MV-4-11 (cell line): ENCODE measurements at regions not wholly inside any gene's neighbourhood (a gene's known extent, or its start where the extent isn't known, plus 50 kb on each side); places are given as distances from the start of the nearest gene placed in this dataset.

Experiments used
- DNase-seq: peaks from one replicate; lab custom pipeline; 2025; lab: John Stamatoyannopoulos, UW

- no peak for DNase-seq
Observed at GRCh38 chr2:37544591-37545031, 126.8 kb downstream of the CDC42EP3 start.

DNA sequence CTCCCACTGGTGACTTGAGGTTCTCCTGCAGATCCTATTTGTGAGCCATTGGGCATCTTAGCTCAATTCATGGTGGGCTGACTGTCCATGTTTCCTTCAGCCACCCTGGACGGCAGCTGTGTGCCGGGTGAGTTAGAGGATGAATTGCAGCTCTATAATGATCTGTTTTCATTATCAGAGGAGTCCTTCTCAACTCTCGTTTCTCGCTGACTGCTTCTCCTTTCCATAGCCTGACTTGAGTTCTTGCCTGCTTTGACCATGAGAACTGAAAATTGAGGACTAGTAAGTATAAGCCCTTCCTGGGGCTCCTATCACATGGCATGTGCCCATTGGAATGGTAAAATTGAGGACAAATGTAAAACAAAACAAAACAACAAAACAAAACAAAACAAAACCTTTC lies 121.8 kb downstream of the CDC42EP3 start:
- peak; percentile 37 for DNase-seq

DNA sequence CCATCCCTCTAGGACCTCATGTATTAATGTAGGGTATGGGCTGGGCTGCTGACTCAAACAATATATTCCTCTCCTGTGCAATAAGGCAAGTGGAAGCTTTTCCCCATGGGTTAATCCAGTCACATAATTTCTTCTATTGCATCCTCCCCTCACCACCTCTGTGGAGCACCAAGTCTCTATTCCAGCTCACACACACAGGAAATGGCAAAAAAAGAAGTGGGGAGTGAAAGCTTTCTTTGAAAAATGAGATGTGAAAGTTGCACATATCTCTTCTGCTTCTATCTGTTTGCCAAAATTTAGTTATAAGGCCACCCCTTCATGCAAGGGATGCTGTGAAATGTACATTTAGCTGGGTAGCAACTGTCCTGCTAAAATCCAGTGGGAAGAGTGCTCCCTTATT lies 121.3 kb downstream of the CDC42EP3 start:
- DNase-seq = peak; percentile 92

- DNase-seq = no peak
Observed at GRCh38 chr2:37551783-37552182, 119.7 kb downstream of the CDC42EP3 start.

- no peak for DNase-seq
Observed at GRCh38 chr2:37552339-37552738, 119.1 kb downstream of the CDC42EP3 start.

GRCh38 chr2:37553411-37554154 lies 117.9 kb downstream of the CDC42EP3 start:
- no peak for DNase-seq

DNA sequence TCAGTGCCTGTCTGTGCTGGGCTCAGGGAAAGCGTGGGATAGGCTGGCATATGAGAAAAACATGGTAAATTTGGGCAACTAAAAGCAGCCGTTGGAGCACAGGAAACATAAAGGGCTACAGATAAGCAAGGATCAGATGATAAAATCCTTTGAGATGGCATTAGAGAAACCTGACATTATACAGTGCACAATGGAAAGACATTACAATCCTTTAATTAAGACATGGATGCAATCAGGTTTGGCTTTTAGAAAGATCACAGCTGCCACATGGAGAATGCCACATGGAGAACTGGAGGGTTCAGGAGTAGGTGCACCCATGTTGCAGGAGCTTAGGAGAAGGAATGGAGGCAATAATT lies 117.3 kb downstream of the CDC42EP3 start:
- DNase-seq = no peak

GRCh38 chr2:37554687-37555086 lies 116.8 kb downstream of the CDC42EP3 start:
- DNase-seq = no peak

DNA sequence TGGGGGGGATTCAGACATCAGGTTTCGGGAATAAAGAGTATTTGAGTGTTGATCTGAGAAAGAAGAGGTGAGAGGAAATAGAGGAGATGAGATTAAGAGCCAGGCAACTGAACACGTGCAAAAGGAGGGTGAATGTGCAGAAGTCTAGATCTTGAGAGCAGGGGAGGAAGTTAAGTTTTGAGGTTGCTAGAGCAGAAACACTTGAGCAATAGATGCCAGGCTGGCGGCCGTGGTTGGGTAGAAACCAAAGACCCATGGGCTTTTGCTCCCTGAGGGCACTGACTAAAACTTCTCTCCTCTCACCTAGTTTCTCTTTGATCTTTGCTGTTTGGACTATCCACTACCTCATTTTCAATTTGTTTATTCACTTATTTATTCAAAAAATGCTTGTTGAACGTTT lies 116.0 kb downstream of the CDC42EP3 start:
- peak; percentile 90 for DNase-seq

DNA sequence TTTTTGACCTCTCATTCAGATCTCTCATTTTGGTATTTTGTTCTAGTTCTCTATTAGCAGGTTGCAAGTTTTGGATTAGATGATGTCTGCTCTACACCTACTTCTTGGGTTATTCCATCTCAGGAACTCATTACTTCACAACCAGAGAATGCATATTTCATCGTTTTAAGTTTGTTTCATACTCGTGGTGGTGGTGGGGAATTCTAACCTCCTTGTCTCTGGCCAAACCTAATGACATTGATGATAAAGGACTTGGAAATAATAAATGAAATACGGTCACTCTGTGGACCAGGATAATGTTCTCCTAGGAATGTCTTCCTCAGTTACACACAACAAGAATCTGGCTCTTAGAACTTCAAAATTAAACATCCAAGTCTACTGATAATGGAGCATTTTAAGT lies 115.2 kb downstream of the CDC42EP3 start:
- DNase-seq = no peak

DNA sequence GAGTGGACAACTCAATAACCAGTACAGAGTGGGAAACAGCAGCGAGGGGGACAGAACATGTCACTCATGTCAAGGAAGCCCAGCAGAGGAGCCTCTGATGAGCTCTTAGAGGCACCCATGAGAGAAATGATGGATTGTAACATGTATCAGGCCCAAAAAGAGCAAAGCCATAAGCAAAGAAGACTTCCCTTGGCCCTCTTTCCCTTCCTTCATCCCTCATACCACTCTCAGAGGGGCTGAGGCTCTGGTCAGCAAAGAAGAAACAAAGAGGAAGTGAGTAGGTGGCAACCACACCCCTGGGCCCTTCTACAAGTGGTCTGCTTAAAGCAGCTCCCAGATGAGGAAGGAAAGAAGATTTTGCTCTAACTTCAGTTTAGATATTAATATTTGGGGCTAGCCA lies 112.8 kb downstream of the CDC42EP3 start:
- peak; percentile 95 for DNase-seq

DNA sequence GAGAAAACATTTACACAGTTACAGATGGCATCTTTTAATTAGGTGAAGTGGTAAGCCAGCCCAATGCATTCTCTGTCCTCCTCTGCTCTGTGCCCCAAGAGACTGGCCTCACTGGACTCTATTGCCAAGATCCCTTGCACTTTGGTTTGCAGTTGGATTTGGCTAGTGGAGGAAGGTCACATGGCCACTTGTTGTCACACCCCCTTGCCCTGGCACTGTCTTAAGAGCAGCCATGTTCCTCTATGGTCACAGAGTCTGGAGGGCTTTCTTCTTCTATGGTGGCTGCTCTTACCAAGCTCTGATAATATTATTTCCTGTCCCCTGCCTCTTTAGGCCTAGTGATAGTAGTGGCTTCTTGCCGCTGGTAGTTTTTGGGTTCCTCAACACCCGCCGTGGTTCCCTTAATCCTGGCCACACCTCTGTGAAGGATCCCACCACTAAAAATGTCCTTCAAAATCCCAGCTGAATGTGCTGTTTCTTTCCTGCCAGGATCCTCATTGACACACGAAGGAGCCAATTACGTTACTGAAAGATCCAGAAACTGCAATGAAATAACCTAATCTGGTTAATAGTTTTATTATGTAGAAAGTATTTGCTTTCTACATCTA lies 111.1 kb downstream of the CDC42EP3 start:
- DNase-seq = no peak

DNA sequence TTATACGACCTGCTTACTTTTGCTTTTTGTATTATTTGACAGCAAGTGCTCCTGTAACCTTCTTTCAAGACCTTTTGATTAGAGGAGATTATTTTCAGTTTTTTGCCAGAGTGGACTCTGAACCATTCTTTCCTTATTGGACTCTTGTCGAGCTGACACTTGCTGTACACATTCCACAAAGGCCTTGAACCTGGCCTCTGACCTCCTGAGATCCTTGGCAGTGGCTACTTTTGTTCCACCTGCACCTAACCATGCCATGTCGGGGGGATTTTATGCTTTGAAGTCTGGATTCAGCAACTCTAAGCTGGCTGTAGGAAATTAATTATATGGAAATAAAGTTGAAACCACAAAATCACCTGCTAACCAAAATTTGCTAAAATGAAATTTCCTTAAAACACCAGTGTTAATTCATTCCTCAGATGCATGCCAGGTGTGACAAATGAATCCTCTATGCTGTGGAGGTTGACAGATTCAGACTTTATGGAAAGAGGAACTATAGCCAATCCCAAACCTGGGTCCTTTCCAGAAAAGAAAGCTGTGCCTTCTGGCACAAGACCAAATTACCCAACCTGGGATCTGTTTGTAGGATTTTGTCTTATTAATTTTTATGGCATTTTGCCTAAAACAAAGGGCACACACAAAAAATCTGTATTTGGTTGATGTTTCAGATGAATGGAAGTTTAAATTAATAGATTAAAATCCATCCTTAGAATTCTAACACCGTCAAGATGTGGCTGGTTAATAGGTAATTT lies 110.4 kb downstream of the CDC42EP3 start:
- DNase-seq = no peak

DNA sequence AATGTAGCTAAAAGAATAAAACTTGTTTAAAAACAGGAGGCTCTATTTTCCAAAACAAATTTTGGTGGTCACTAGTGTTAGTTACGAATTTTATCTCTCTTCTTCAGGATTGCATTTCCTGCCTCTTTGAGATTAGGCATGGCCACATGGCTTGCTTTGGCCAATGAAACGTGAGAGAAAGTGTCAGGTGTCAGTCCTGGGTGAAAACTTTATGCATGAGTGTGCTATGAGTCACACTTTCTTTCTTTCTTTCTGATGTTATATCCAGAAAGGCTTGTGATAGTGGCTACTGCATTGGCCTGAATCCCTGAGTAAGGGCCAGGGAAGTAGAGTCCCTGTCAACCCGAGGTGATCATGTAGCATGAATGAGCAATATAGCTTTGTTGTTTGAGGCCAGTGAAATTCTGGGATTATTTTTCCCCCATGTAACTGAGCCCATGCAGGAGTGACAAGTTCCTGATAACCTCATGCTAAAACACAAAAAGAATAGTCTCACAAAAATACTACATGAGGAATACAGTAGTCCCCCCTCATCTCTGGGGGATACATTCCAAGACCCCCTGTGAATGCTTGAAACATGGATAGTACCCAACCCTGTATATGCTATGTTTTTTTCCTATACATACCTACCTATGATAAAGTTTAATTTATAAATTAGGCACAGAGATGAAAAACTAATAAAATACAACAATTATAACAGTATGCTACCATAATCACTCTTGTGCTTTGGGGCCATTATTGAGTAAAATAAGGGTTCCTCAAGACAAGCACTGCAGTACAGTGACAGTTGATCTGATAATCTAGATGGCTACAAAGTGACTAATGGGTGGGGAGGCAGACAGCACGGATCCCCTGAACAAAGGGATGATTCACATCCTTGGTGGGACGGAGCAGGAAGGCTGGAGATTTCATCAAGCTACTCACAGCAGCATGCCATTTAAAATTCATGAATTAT lies 109.5 kb downstream of the CDC42EP3 start:
- peak; percentile 68 for DNase-seq

GRCh38 chr2:37563375-37564015 lies 107.9 kb downstream of the CDC42EP3 start:
- no peak for DNase-seq

GRCh38 chr2:37564356-37564755 lies 107.1 kb downstream of the CDC42EP3 start:
- no peak for DNase-seq

DNA sequence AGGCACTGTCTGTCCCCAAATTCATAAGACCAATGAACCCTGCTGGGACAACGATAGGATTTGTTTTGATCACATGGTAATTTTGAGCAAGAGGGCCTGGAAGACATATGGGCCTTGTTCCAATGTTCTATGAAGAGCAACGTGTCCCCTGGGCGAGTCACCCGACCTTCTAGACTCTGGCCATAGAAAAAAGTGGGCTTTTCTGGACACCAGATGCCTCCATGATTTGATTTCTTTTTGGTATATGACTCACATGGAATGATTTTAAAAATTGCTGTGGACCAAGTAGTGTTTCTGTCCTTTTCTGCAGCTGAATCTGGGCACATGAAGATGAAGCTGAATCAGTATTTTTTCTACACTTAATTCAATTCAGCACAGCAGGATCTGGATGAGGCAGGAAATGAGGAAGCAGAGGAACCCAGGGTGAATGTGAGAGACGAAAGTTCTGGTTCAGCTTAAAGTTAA lies 104.9 kb downstream of the CDC42EP3 start:
- DNase-seq = peak; percentile 17

DNA sequence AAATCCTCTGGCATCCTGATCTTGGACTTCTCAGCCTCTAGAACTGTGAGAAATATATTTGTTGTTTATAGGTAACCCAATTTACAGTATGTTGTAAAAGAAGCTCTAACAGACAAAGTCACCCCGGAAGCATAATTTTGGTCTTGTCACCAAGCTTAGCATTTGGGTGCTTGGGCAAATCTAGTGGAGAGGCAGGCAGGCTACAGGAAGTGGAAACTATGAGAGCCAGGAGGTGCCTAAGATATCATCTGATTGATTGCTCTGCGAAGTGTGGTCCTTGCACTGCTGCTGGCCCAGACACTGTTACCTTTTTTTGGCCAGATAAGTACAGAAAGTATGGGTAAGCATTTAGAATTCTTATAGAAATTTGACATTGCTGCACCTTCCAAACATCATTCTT lies 102.9 kb downstream of the CDC42EP3 start:
- DNase-seq = no peak

DNA sequence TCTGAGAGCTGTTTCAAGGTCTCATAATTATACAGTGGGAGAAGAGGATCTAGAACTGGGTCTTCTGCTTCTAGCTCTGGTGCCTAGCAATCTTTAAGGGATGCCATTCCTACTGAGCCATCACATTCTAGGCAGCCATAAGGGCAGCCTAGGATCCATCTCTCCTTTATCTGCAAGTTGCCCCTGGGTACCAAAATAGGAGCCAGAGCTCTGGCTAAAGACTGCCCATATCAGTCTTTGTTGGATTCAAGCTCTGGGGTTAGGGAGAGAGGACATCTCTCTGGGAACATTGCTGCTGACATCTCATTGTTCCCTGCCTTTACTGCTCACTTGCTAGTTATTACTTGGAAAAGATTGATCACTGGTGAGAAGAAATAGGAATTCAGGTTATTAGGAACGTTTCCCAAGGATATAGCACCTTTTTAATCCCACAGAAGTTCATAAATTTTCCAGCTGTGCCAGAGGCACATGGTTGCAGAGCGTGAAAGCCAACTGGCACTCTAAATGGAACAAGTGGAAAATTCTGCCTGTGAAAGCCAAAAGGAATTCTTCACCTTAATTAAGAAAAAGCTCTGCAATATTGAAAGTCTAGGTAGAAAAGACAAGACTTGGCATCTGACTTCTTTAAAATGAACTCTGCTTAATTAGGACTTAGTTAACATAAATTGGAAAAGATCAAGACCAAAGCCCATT lies 102.2 kb downstream of the CDC42EP3 start:
- no peak for DNase-seq

DNA sequence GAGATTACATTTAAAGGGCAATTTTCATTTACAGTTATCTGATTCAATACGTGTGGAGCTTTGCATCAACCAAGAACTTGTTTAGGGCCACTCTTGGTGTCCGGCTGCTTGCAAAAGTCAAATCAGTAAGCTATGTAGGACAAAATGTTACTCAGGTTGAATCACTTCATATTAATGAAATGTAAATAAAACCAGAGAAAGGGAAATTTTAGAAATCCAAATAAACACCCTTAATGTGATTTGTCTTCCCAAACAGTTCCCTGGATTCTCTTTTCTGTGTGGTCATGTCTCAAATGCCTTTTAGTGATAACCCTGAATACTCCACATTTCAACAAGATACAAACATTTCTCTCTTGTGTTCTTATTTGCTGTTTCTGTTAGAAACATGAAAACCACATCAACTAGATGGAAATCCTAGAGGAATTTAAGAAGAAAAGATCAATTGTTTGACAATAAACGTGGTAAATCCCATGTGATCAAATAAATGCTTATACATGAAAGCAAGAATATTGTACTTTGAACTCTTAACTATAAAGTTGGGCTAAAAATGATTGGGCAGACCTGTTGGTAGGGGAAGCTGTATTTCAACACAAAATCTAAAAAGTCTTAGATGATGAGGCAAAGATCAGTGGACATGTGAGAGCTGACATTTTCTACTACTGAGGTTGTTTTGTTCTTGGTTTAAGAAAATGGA lies 101.3 kb downstream of the CDC42EP3 start:
- no peak for DNase-seq
